ENCODE measurements at regions not wholly inside any gene's neighbourhood (a gene's known extent, or its start where the extent isn't known, plus 50 kb on each side); places are given as distances from the start of the nearest gene placed in this dataset.
A peak's percentile ranks its signal among the peaks of the same experiment; 100 is the strongest.

GRCh38 chr7:52909935-52910334 is 125.5 kb upstream of the POM121L12 start:
- Histone ChIP-seq H3K4me3 (no peak overlapping the region), H3K4me1 (no peaks in the 10 kb centered on the region), H3K9me3 (no peaks in the 10 kb centered on the region), H3K36me3 (no peaks in the 10 kb centered on the region), H3K27ac (no peak overlapping the region), H3K27me3 (no peaks in the 10 kb centered on the region)
- WGBS, 2 donors (ENCODE audit: low coverage in 1 of 2), result 67% methylated on average over 1 of the region's 1 CpG; no CpG with 5 or more reads in 1 of the 2 donors
- TF ChIP-seq POLR2AphosphoS5 (IDR thresholded peaks at IDR 0.05) (no peak), EP300 (IDR thresholded peaks at IDR 0.05; ENCODE audit: low read depth) (no peak), POLR2A (IDR thresholded peaks at IDR 0.05) (no peak)
- TF ChIP-seq, protein P1, sequence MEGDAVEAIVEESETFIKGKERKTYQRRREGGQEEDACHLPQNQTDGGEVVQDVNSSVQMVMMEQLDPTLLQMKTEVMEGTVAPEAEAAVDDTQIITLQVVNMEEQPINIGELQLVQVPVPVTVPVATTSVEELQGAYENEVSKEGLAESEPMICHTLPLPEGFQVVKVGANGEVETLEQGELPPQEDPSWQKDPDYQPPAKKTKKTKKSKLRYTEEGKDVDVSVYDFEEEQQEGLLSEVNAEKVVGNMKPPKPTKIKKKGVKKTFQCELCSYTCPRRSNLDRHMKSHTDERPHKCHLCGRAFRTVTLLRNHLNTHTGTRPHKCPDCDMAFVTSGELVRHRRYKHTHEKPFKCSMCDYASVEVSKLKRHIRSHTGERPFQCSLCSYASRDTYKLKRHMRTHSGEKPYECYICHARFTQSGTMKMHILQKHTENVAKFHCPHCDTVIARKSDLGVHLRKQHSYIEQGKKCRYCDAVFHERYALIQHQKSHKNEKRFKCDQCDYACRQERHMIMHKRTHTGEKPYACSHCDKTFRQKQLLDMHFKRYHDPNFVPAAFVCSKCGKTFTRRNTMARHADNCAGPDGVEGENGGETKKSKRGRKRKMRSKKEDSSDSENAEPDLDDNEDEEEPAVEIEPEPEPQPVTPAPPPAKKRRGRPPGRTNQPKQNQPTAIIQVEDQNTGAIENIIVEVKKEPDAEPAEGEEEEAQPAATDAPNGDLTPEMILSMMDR (IDR thresholded peaks at IDR 0.05), result no peak
- intact Hi-C loops (cut with DNase I; ENCODE audit: low total_unique reads) (no loop called here), in situ Hi-C loops (cut with MboI; ENCODE audit: low pct_ligation_motif_present in 1 of 4, low pct_unique_long_range_greater_than_20kb in 1 of 4, low sequenced_read_pairs in 3 of 4) (no loop called here)
- no peak for DNase-seq

DNA sequence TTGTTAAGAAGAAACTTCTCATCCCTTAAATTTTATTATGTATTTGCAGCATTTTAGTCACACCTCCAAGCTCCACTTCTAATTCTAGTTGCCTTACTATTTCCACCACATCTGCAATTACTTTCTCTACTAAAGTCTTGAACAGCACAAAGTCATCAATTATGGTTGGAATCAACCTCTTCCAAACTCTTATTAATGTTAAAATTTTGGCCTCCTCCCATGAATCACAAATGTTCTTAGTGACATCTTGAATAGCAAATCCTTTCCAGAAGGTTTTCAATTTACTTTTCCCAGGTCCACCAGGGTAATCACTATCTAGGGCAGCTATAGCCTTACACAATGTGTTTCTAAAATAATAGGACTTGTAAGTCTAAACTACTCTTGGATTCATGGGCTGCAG is 126.3 kb upstream of the POM121L12 start:
- Histone ChIP-seq H3K4me3 (no peak overlapping the region), H3K27me3 (no peaks in the 10 kb centered on the region), H3K9me3 (no peaks in the 10 kb centered on the region), H3K27ac (no peak overlapping the region), H3K4me1 (no peaks in the 10 kb centered on the region), H3K36me3 (no peaks in the 10 kb centered on the region)
- in situ Hi-C loops (cut with MboI; ENCODE audit: low pct_ligation_motif_present in 1 of 4, low pct_unique_long_range_greater_than_20kb in 1 of 4, low sequenced_read_pairs in 3 of 4), result no loop called here
- DNase-seq, result no peak
- TF ChIP-seq POLR2A (IDR thresholded peaks at IDR 0.05) (no peak), POLR2AphosphoS5 (IDR thresholded peaks at IDR 0.05) (no peak), EP300 (IDR thresholded peaks at IDR 0.05; ENCODE audit: low read depth) (no peak)
- TF ChIP-seq, protein P1 (IDR thresholded peaks at IDR 0.05), result no peak
- intact Hi-C loops (cut with DNase I; ENCODE audit: low total_unique reads), result no loop called here

GRCh38 chr7:52897713-52898112 is 137.7 kb upstream of the POM121L12 start:
- Histone ChIP-seq H3K4me3 (no peak overlapping the region), H3K4me1 (no peaks in the 10 kb centered on the region), H3K9me3 (no peaks in the 10 kb centered on the region), H3K27me3 (no peaks in the 10 kb centered on the region), H3K36me3 (no peaks in the 10 kb centered on the region), H3K27ac (no peak overlapping the region)
- intact Hi-C loops (cut with DNase I; ENCODE audit: low total_unique reads), result no loop called here
- WGBS, 2 donors (ENCODE audit: low coverage in 1 of 2), result 70 to 85% methylated on average over 4 to 5 of the region's 5 CpGs
- peak; percentile 13 for DNase-seq
- TF ChIP-seq POLR2AphosphoS5 (IDR thresholded peaks at IDR 0.05) (no peak), EP300 (IDR thresholded peaks at IDR 0.05; ENCODE audit: low read depth) (no peak), POLR2A (IDR thresholded peaks at IDR 0.05) (no peak)
- TF ChIP-seq, protein P1 (IDR thresholded peaks at IDR 0.05), result no peak
- in situ Hi-C loops (cut with MboI; ENCODE audit: low pct_ligation_motif_present in 1 of 4, low pct_unique_long_range_greater_than_20kb in 1 of 4, low sequenced_read_pairs in 3 of 4), result no loop called here

- in situ Hi-C loops (cut with MboI; ENCODE audit: low pct_ligation_motif_present in 1 of 4, low pct_unique_long_range_greater_than_20kb in 1 of 4, low sequenced_read_pairs in 3 of 4) (no loop called here), intact Hi-C loops (cut with DNase I; ENCODE audit: low total_unique reads) (no loop called here)
- no peaks in the 10 kb centered on the region for H3K4me1 ChIP-seq
- H3K4me3 ChIP-seq, result no peak overlapping the region
- no peaks in the 10 kb centered on the region for H3K27me3 ChIP-seq
- TF ChIP-seq, protein P1 (IDR thresholded peaks at IDR 0.05), result no peak
- TF ChIP-seq POLR2A (IDR thresholded peaks at IDR 0.05) (no peak), EP300 (IDR thresholded peaks at IDR 0.05; ENCODE audit: low read depth) (no peak), POLR2AphosphoS5 (IDR thresholded peaks at IDR 0.05) (no peak)
- DNase-seq, result no peak
- H3K27ac ChIP-seq, result no peak overlapping the region
- H3K9me3 ChIP-seq, result no peaks in the 10 kb centered on the region
- H3K36me3 ChIP-seq, result no peaks in the 10 kb centered on the region
- 50 to 52% methylated on average over 5 of the region's 5 CpGs for WGBS, 2 donors (ENCODE audit: low coverage in 1 of 2)
Measured at GRCh38 chr7:52897288-52897687, 138.1 kb upstream of the POM121L12 start.
